ENCODE measurements at regions not wholly inside any gene's neighbourhood (a gene's known extent, or its start where the extent isn't known, plus 50 kb on each side); places are given as distances from the start of the nearest gene placed in this dataset.

GRCh38 chr18:52002600-52002999, 337.4 kb upstream of the DCC start:
- Mint-ChIP-seq H3K36me3 (ENCODE audit: insufficient read depth in 1 of 3, low read depth in 3 of 3) (no peaks in the 10 kb centered on the region), H3K9me3 (no peaks in the 10 kb centered on the region), H3K4me3 (no peak overlapping the region), H3K4me1 (peaks cover 5 to 12% of the 10 kb centered on the region in 2 experiments; a peak in 2 of 4 replicates), H3K27me3 (ENCODE audit: low read depth) (no peaks in the 10 kb centered on the region; the same call in 1 of the 2 replicates), H3K27ac (no peak overlapping the region)
- Histone ChIP-seq H2AFZ (ENCODE audit: low read length) (no peak overlapping the region), H3K79me1 (ENCODE audit: insufficient read depth, low read depth, low read length, poor library complexity, severe bottlenecking) (no peaks in the 10 kb centered on the region), H4K20me1 (ENCODE audit: control insufficient read depth, insufficient read depth, insufficient read length) (no peaks in the 10 kb centered on the region), H2AK5ac (ENCODE audit: insufficient read length, low read length) (no peak overlapping the region), H3T11ph (ENCODE audit: low read length) (no peak overlapping the region), H3K79me2 (ENCODE audit: insufficient read depth, low read length) (no peaks in the 10 kb centered on the region), H3K27me3 (ENCODE audit: insufficient read depth, low read length) (no peaks in the 10 kb centered on the region), H3K56ac (ENCODE audit: insufficient read length, low read depth, low read length) (no peak overlapping the region), H3K23me2 (ENCODE audit: insufficient read length, low read depth, low read length, poor library complexity, severe bottlenecking) (no peaks in the 10 kb centered on the region), H4K5ac (ENCODE audit: insufficient read length, low read depth, low read length) (no peak overlapping the region), H3K4me1 (ENCODE audit: insufficient read depth, low read length) (no peaks in the 10 kb centered on the region), H2BK5ac (ENCODE audit: insufficient read length, low read length) (no peak overlapping the region), H2BK20ac (ENCODE audit: low read depth, low read length, poor library complexity, severe bottlenecking) (no peak overlapping the region), H3K4ac (ENCODE audit: low read depth, low read length) (no peak overlapping the region), H2BK120ac (ENCODE audit: low read depth, low read length, poor library complexity, severe bottlenecking) (no peak overlapping the region), H3K23ac (ENCODE audit: insufficient read length, low read depth, low read length) (no peak overlapping the region), H3K4me2 (ENCODE audit: insufficient read depth, insufficient read length, low read length) (no peak overlapping the region), H3K18ac (ENCODE audit: insufficient read length, low read depth, low read length) (no peak overlapping the region), H3K9me3 (ENCODE audit: control insufficient read depth, low read depth, low read length) (no peaks in the 10 kb centered on the region), H4K91ac (ENCODE audit: insufficient read length, low read depth, low read length) (no peak overlapping the region), H3K14ac (ENCODE audit: insufficient read depth, low read length) (no peak overlapping the region), H3K9ac (ENCODE audit: extremely low read depth, insufficient read length, low read length) (no peak overlapping the region), H3K27ac (ENCODE audit: insufficient read length, low read depth, low read length) (no peak overlapping the region), H4K8ac (replicated peaks; ENCODE audit: insufficient read length, low read depth, low read length) (no peak overlapping the region), H2BK15ac (ENCODE audit: low read depth, low read length) (no peak overlapping the region), H2BK12ac (ENCODE audit: insufficient read length, low read depth, low read length) (no peak overlapping the region)
- WGBS (ENCODE audit: extremely low coverage, insufficient read length, low lambda C conversion rate), result no CpG with 5 or more reads among the region's 6 CpGs
- no peak for DNase-seq
- TF ChIP-seq, protein P1, sequence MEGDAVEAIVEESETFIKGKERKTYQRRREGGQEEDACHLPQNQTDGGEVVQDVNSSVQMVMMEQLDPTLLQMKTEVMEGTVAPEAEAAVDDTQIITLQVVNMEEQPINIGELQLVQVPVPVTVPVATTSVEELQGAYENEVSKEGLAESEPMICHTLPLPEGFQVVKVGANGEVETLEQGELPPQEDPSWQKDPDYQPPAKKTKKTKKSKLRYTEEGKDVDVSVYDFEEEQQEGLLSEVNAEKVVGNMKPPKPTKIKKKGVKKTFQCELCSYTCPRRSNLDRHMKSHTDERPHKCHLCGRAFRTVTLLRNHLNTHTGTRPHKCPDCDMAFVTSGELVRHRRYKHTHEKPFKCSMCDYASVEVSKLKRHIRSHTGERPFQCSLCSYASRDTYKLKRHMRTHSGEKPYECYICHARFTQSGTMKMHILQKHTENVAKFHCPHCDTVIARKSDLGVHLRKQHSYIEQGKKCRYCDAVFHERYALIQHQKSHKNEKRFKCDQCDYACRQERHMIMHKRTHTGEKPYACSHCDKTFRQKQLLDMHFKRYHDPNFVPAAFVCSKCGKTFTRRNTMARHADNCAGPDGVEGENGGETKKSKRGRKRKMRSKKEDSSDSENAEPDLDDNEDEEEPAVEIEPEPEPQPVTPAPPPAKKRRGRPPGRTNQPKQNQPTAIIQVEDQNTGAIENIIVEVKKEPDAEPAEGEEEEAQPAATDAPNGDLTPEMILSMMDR (conservative IDR thresholded peaks at IDR 0.05), result no peak
